Sigmoid colon (tissue), 6 donors: ENCODE measurements at regions not wholly inside any gene's neighbourhood (a gene's known extent, or its start where the extent isn't known, plus 50 kb on each side); places are given as distances from the start of the nearest gene placed in this dataset.

Experiments
- DNase-seq: peaks from one replicate; pipeline ENCODE4 v3.0.0-alpha.2; 2019
- H3K27ac ChIP-seq, 4 donors: fragments of 200-600 bp; sonication (generic); one replicate each; pipeline ENCODE4 v1.5.1; 2016 to 2019; ENCODE audit warnings: mild to moderate bottlenecking in 1 of 4
- H3K27me3 ChIP-seq, 3 donors: fragments of 200-600 bp; sonication (generic); one replicate each; pipeline ENCODE4 v1.5.1; 2019; ENCODE audit warnings: mild to moderate bottlenecking in 1 of 3
- H3K36me3 ChIP-seq, 4 donors: fragments of 200-600 bp; sonication (generic); one replicate each; pipeline ENCODE4 v1.5.1; 2016 to 2019
- H3K4me1 ChIP-seq, 4 donors: fragments of 200-600 bp; sonication (generic); one replicate each; pipeline ENCODE4 v1.5.1; 2017 to 2019
- H3K4me3 ChIP-seq, 4 donors: fragments of 200-600 bp; sonication (generic); one replicate each; pipeline ENCODE4 v1.5.1; 2017 to 2019; ENCODE audit warnings: mild to moderate bottlenecking in 2 of 4, moderate library complexity in 1 of 4
- H3K9me3 ChIP-seq, 4 donors: fragments of 200-600 bp in 3 of 4; sonication (generic) in 3 of 4; one replicate each; pipeline versions ENCODE4 v1.5.1 to v1.6.1; 2013 to 2019
- EP300 ChIP-seq, 4 donors: sonication (generic); formaldehyde crosslinking; IDR thresholded peaks; one replicate each; pipeline ENCODE4 v1.6.1; 2017; ENCODE audit warnings: antibody characterized with exemption in 4 of 4
- POLR2A ChIP-seq, 2 donors: fragments of 450-650 bp; IDR thresholded peaks; one replicate each; pipeline ENCODE4 v1.6.1; 2016; ENCODE audit warnings: antibody characterized with exemption in 2 of 2, mild to moderate bottlenecking in 2 of 2, moderate library complexity in 2 of 2
- POLR2AphosphoS5 ChIP-seq, 4 donors: sonication (generic); formaldehyde crosslinking; IDR thresholded peaks; one replicate each; pipeline ENCODE4 v1.6.1; 2017; ENCODE audit warnings: antibody characterized with exemption in 4 of 4
- WGBS, 2 donors: extraction: QIAGEN DNeasy Blood & Tissue Kit; methylation state at CpG; one replicate each; pipeline ENCODE4 v1.1.7; 2013; 5-methylcytosine and 5-hydroxymethylcytosine counted together
- intact Hi-C: fragments of 100-400 bp; cut with DNase I; formaldehyde crosslinking; loops from one replicate; pipeline ENCODE4 v1.15.1; 2023
- TF ChIP-seq, protein P1 (sequence below), 4 experiments: fragments of 450-650 bp in 3 of 4; fragments of 200-600 bp in 1 of 4; IDR thresholded peaks; one replicate each; pipeline ENCODE4 v1.5.1; 2016 to 2019; ENCODE audit warnings: antibody characterized with exemption in 4 of 4, mild to moderate bottlenecking in 3 of 4, moderate library complexity in 2 of 4
- donor health status: healthy with polysubstance abuse.
- donor health status: healthy.

- TF ChIP-seq POLR2A (IDR thresholded peaks at IDR 0.05) (no peak), EP300 (IDR thresholded peaks at IDR 0.05) (no peak), POLR2AphosphoS5 (IDR thresholded peaks at IDR 0.05) (no peak)
- TF ChIP-seq, protein P1, sequence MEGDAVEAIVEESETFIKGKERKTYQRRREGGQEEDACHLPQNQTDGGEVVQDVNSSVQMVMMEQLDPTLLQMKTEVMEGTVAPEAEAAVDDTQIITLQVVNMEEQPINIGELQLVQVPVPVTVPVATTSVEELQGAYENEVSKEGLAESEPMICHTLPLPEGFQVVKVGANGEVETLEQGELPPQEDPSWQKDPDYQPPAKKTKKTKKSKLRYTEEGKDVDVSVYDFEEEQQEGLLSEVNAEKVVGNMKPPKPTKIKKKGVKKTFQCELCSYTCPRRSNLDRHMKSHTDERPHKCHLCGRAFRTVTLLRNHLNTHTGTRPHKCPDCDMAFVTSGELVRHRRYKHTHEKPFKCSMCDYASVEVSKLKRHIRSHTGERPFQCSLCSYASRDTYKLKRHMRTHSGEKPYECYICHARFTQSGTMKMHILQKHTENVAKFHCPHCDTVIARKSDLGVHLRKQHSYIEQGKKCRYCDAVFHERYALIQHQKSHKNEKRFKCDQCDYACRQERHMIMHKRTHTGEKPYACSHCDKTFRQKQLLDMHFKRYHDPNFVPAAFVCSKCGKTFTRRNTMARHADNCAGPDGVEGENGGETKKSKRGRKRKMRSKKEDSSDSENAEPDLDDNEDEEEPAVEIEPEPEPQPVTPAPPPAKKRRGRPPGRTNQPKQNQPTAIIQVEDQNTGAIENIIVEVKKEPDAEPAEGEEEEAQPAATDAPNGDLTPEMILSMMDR (IDR thresholded peaks at IDR 0.05), result no peak
- no peaks in the 10 kb centered on the region for H3K9me3 ChIP-seq
- no peaks in the 10 kb centered on the region for H3K27me3 ChIP-seq
- no peaks in the 10 kb centered on the region for H3K36me3 ChIP-seq
- DNase-seq, result no peak
- no peak overlapping the region for H3K4me3 ChIP-seq
- no peak overlapping the region for H3K27ac ChIP-seq
- 70 to 82% methylated on average over 2 of the region's 2 CpGs for WGBS, 2 donors
- intact Hi-C loops, result no loop called here
- H3K4me1 ChIP-seq, result no peaks in the 10 kb centered on the region
Observed at GRCh38 chr3:82145742-82146141, 384.3 kb upstream of the GBE1 start.

DNA sequence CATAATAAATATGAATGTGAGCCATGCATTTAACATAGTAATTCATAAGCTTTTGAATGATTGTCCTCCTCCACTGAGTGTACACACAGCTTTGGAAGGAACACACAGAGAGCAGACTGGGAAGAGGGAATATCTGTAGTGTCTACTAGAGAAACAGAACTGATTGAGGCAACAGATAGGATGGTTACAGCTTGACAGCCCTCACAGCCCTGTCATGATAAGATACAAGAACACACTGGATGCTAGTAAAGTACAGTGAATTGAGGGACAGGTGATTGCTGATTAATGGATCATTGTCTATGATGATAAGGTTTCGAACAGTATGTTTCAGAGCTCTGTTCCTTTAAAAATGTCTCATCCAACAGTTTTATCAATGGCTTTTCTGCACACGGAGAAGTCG, 383.4 kb upstream of the GBE1 start:
- WGBS, 2 donors, result 83 to 86% methylated on average over 3 of the region's 3 CpGs
- Histone ChIP-seq H3K4me3 (no peak overlapping the region), H3K27me3 (no peaks in the 10 kb centered on the region), H3K9me3 (no peaks in the 10 kb centered on the region), H3K4me1 (no peaks in the 10 kb centered on the region), H3K36me3 (no peaks in the 10 kb centered on the region), H3K27ac (no peak overlapping the region)
- TF ChIP-seq, protein P1 (IDR thresholded peaks at IDR 0.05), result no peak
- TF ChIP-seq POLR2AphosphoS5 (IDR thresholded peaks at IDR 0.05), result no peak
- intact Hi-C loops, result no loop called here
- DNase-seq, result no peak

GRCh38 chr3:82143661-82144412, 382.4 kb upstream of the GBE1 start:
- H3K36me3 ChIP-seq, result no peaks in the 10 kb centered on the region
- no peaks in the 10 kb centered on the region for H3K9me3 ChIP-seq
- WGBS, 2 donors, result 87 to 91% methylated on average over 3 of the region's 3 CpGs
- TF ChIP-seq, protein P1 (IDR thresholded peaks at IDR 0.05), result no peak
- TF ChIP-seq POLR2A (IDR thresholded peaks at IDR 0.05), result no peak
- no peak for TF ChIP-seq POLR2AphosphoS5 (IDR thresholded peaks at IDR 0.05)
- TF ChIP-seq EP300 (IDR thresholded peaks at IDR 0.05), result no peak
- no peaks in the 10 kb centered on the region for H3K4me1 ChIP-seq
- intact Hi-C loops, result no loop called here
- no peaks in the 10 kb centered on the region for H3K27me3 ChIP-seq
- no peak overlapping the region for H3K4me3 ChIP-seq
- no peak overlapping the region for H3K27ac ChIP-seq
- no peak for DNase-seq

- no peaks in the 10 kb centered on the region for H3K4me1 ChIP-seq
- H3K36me3 ChIP-seq, result no peaks in the 10 kb centered on the region
- TF ChIP-seq, protein P1 (IDR thresholded peaks at IDR 0.05), result no peak
- no peak for TF ChIP-seq POLR2A (IDR thresholded peaks at IDR 0.05)
- no peak for TF ChIP-seq EP300 (IDR thresholded peaks at IDR 0.05)
- TF ChIP-seq POLR2AphosphoS5 (IDR thresholded peaks at IDR 0.05), result no peak
- no peaks in the 10 kb centered on the region for H3K27me3 ChIP-seq
- DNase-seq, result no peak
- intact Hi-C loops, result no loop called here
- no peak overlapping the region for H3K27ac ChIP-seq
- no peak overlapping the region for H3K4me3 ChIP-seq
- H3K9me3 ChIP-seq, result no peaks in the 10 kb centered on the region
- 40 to 81% methylated on average over 1 of the region's 1 CpG for WGBS, 2 donors
Observed at GRCh38 chr3:82141592-82141991, 380.1 kb upstream of the GBE1 start.

GRCh38 chr3:82137861-82138260, 376.4 kb upstream of the GBE1 start:
- H3K27me3 ChIP-seq, result no peaks in the 10 kb centered on the region
- intact Hi-C loops, result no loop called here
- no peaks in the 10 kb centered on the region for H3K9me3 ChIP-seq
- H3K4me3 ChIP-seq, result no peak overlapping the region
- 75 to 80% methylated on average over 2 of the region's 2 CpGs for WGBS, 2 donors
- H3K36me3 ChIP-seq, result no peaks in the 10 kb centered on the region
- H3K4me1 ChIP-seq, result no peaks in the 10 kb centered on the region
- no peak overlapping the region for H3K27ac ChIP-seq
- DNase-seq, result no peak
- TF ChIP-seq POLR2AphosphoS5 (IDR thresholded peaks at IDR 0.05), result no peak
- TF ChIP-seq, protein P1 (IDR thresholded peaks at IDR 0.05), result no peak
- no peak for TF ChIP-seq EP300 (IDR thresholded peaks at IDR 0.05)
- no peak for TF ChIP-seq POLR2A (IDR thresholded peaks at IDR 0.05)
